Lower lobe of right lung (tissue), 2 donors: ENCODE measurements at regions not wholly inside any gene's neighbourhood (a gene's known extent, or its start where the extent isn't known, plus 50 kb on each side); places are given as distances from the start of the nearest gene placed in this dataset.

Source experiments
- ATAC-seq, 2 donors: fragments of 200-7000 bp; cut with Tn5 transposase; one replicate each; pipeline ENCODE4 v1.9.1; 2020 to 2022; ENCODE audit warnings: mild to moderate bottlenecking in 2 of 2, moderate library complexity in 2 of 2
- DNase-seq: peaks from one replicate; pipeline ENCODE4 v3.0.0-alpha.2; 2020
- H3K27ac ChIP-seq: fragments of 200-600 bp; one replicate; pipeline ENCODE4 v1.8.0; 2022
- H3K27me3 ChIP-seq: fragments of 200-600 bp; one replicate; pipeline ENCODE4 v1.8.0; 2022; ENCODE audit warnings: low read depth
- H3K36me3 ChIP-seq: fragments of 200-600 bp; one replicate; pipeline ENCODE4 v1.8.0; 2022; ENCODE audit warnings: mild to moderate bottlenecking
- H3K4me1 ChIP-seq: fragments of 200-600 bp; one replicate; pipeline ENCODE4 v1.8.0; 2022
- H3K4me3 ChIP-seq: fragments of 200-600 bp; one replicate; pipeline ENCODE4 v1.8.0; 2022; ENCODE audit warnings: mild to moderate bottlenecking
- H3K9me3 ChIP-seq: fragments of 200-600 bp; one replicate; pipeline ENCODE4 v1.8.0; 2022
- CTCF ChIP-seq: fragments of 200-600 bp; IDR thresholded peaks from one replicate; pipeline ENCODE4 v1.8.0; 2022; ENCODE audit warnings: antibody characterized with exemption, mild to moderate bottlenecking
- intact Hi-C: fragments of 100-400 bp; cut with DNase I; formaldehyde crosslinking; loops from one replicate; pipeline ENCODE4 v1.11.0; 2022
- donor health status: DM: no; HTN: yes; CAD: no; lungs with severe emphysema.

GRCh38 chrX:6472652-6473342 lies 62.1 kb downstream of the VCX3A start:
- no peaks in the 10 kb centered on the region for H3K27me3 ChIP-seq
- no peak for DNase-seq

GRCh38 chrX:6468706-6469105 lies 66.2 kb downstream of the VCX3A start:
- no peak for TF ChIP-seq CTCF
- intact Hi-C loops = no loop called here
- no peak for DNase-seq

More at GRCh38 chrX:6472652-6473342, 62.1 kb downstream of the VCX3A start:
- no peak for ATAC-seq
- no peaks in the 10 kb centered on the region for H3K4me1 ChIP-seq
- no peak for TF ChIP-seq CTCF
- no peaks in the 10 kb centered on the region for H3K9me3 ChIP-seq
- no peak overlapping the region for H3K27ac ChIP-seq
- no peak overlapping the region for H3K4me3 ChIP-seq
- no peaks in the 10 kb centered on the region for H3K36me3 ChIP-seq
- intact Hi-C loops = no loop called here

GRCh38 chrX:6465756-6466155 lies 69.2 kb downstream of the VCX3A start:
- Histone ChIP-seq H3K4me3 (no peak overlapping the region), H3K27ac (no peak overlapping the region), H3K9me3 (no peaks in the 10 kb centered on the region), H3K27me3 (no peaks in the 10 kb centered on the region), H3K36me3 (no peaks in the 10 kb centered on the region), H3K4me1 (no peaks in the 10 kb centered on the region)
- ATAC-seq (no peak), DNase-seq (no peak)
- intact Hi-C loops = no loop called here
- TF ChIP-seq CTCF = no peak

More at GRCh38 chrX:6468706-6469105, 66.2 kb downstream of the VCX3A start:
- Histone ChIP-seq H3K4me3 (no peak overlapping the region), H3K4me1 (no peaks in the 10 kb centered on the region), H3K27ac (no peak overlapping the region), H3K36me3 (no peaks in the 10 kb centered on the region), H3K9me3 (no peaks in the 10 kb centered on the region), H3K27me3 (no peaks in the 10 kb centered on the region)
- ATAC-seq = no peak

GRCh38 chrX:6464726-6465125 lies 70.2 kb downstream of the VCX3A start:
- no peaks in the 10 kb centered on the region for H3K27me3 ChIP-seq
- H3K4me3 ChIP-seq = no peak overlapping the region
- intact Hi-C loops = no loop called here
- H3K36me3 ChIP-seq = no peaks in the 10 kb centered on the region
- ATAC-seq = no peak
- H3K27ac ChIP-seq = no peak overlapping the region
- H3K4me1 ChIP-seq = no peaks in the 10 kb centered on the region
- H3K9me3 ChIP-seq = no peaks in the 10 kb centered on the region
- DNase-seq = no peak
- no peak for TF ChIP-seq CTCF

- intact Hi-C loops = no loop called here
- Histone ChIP-seq H3K9me3 (no peaks in the 10 kb centered on the region), H3K4me1 (no peaks in the 10 kb centered on the region), H3K27me3 (no peaks in the 10 kb centered on the region), H3K4me3 (no peak overlapping the region), H3K27ac (no peak overlapping the region), H3K36me3 (no peaks in the 10 kb centered on the region)
- no peak for TF ChIP-seq CTCF
- no peak for DNase-seq
- ATAC-seq = no peak
Measured at GRCh38 chrX:6460893-6461490, 73.9 kb downstream of the VCX3A start.
